Right cardiac atrium (tissue), 5 donors: ENCODE measurements at regions not wholly inside any gene's neighbourhood (a gene's known extent, or its start where the extent isn't known, plus 50 kb on each side); places are given as distances from the start of the nearest gene placed in this dataset.
A peak's percentile ranks its signal among the peaks of the same experiment; 100 is the strongest.

Experiments used
- ATAC-seq, 2 donors: fragments of 200-7000 bp; cut with Tn5 transposase; one replicate each; pipeline versions ENCODE4 v1.8.0 to v1.9.1; 2020; ENCODE audit warnings: moderate library complexity in 2 of 2, mild to moderate bottlenecking in 1 of 2
- DNase-seq, 3 donors: peaks; one replicate each; pipeline ENCODE4 v3.0.0-alpha.2; 2020
- H3K27ac ChIP-seq: one replicate; pipeline ENCODE4 v1.5.1; 2013; ENCODE audit warnings: mild to moderate bottlenecking, low read length, control low read depth, moderate library complexity
- H3K27me3 ChIP-seq: one replicate; pipeline ENCODE4 v1.6.1; 2013; ENCODE audit not compliant: control insufficient read depth, insufficient read depth
- H3K4me1 ChIP-seq: one replicate; pipeline ENCODE4 v1.6.1; 2013; ENCODE audit warnings: low read length; ENCODE audit not compliant: control insufficient read depth, insufficient read depth
- H3K4me3 ChIP-seq: one replicate; pipeline ENCODE4 v1.5.1; 2013; ENCODE audit warnings: low read length, control low read depth
- H3K9me3 ChIP-seq: one replicate; pipeline ENCODE4 v1.6.1; 2013; ENCODE audit warnings: low read length; ENCODE audit not compliant: control insufficient read depth
- WGBS: extraction: QIAGEN DNeasy Blood & Tissue Kit; methylation state at CpG from one replicate; pipeline ENCODE4 v1.1.7; 2013; 5-methylcytosine and 5-hydroxymethylcytosine counted together
- intact Hi-C, 4 donors: fragments of 100-400 bp; cut with DNase I; formaldehyde crosslinking; loops; one replicate each; pipeline versions ENCODE4 v1.11.0 to v1.14.0; 2022 to 2023
- donor health status: healthy with polysubstance abuse.
- donor health status: DM: no; HTN: yes; CAD: no.
- donor health status: DM: no; HTN: no; CAD: no.
- donor health status: DM: no; HTN: yes; CAD: no; lungs with severe emphysema.
- donor health status: DM: yes; HTN: yes; CAD: no.

DNA sequence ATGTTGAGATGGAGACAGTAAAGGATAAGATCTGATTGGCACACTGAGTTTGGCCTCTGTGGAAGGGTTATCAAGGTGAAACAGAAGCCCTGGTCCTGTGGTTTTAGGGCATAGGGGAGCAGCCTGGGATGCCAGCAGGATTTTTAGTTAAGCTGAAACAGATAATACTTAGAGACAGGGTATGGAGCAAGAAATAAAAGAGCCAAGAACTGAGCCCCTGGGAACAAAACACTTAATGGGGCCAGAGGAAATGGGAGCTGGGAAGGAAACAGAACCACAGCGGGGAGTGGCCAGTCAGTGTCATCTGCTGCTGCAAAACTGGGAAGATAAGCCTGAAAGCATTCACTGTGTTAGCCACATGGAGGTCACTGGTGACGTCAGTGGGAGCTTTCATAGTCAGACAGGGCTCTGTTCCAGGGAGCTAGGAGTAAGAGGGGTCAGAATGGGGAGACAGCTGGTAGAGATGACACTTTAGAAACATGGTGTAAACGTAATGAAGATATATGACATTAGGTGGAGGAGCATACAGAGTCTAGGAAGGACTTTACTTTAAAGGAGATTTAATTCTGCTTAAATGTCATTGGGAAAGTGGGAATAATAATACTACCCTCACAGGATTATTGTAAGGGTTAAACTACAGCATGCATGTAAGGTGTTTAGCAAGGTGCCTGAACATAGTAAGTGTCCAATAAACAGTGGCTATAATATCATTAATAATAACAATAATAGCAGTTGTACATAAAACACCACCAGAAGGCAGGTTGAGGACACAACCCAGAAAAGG lies 172.7 kb upstream of the CTNNB1 start:
- 6% methylated on average over 3 of the region's 3 CpGs for WGBS
- Histone ChIP-seq H3K9me3 (no peaks in the 10 kb centered on the region), H3K4me3 (no peak overlapping the region), H3K27ac (no peak overlapping the region), H3K27me3 (no peaks in the 10 kb centered on the region), H3K4me1 (peaks cover 2% of the 10 kb centered on the region)
- DNase-seq (peak; percentile 81 to 89 (median 87)), ATAC-seq (peak; percentile 95 to 97)
- intact Hi-C loops, result no loop called here

DNA sequence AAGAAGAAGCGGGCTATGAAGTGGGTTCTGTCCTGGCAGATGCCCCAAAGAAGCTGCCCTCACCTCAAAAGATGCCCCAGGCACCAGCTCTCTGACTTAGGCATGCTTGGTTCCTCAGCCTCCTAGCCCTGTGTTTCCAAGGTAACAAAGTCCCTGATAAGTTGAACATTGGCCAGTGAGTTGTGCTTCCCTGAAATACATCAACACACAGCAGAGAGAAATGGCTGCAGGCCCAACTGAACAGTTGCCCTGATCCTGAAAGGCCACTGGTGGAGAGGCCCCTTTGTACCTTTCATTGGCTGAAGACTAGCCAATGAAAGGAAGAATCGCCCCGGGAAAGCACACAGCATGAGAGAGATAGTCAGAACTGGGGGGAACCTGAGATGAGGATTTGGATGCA lies 169.9 kb upstream of the CTNNB1 start:
- no peaks in the 10 kb centered on the region for H3K27me3 ChIP-seq
- H3K27ac ChIP-seq, result no peak overlapping the region
- peaks cover 2% of the 10 kb centered on the region for H3K4me1 ChIP-seq
- ATAC-seq, result no peak
- WGBS, result 73% methylated on average over 3 of the region's 3 CpGs
- no peak overlapping the region for H3K4me3 ChIP-seq
- peak in 1 of 3 donors; percentile 57 for DNase-seq
- intact Hi-C loops, result no loop called here
- no peaks in the 10 kb centered on the region for H3K9me3 ChIP-seq

- Histone ChIP-seq H3K27me3 (no peaks in the 10 kb centered on the region), H3K4me1 (peaks cover 2% of the 10 kb centered on the region), H3K4me3 (no peak overlapping the region), H3K27ac (no peak overlapping the region), H3K9me3 (no peaks in the 10 kb centered on the region)
- intact Hi-C loops, result no loop called here
- WGBS, result 87% methylated on average over 4 of the region's 4 CpGs
- DNase-seq, result no peak
- no peak for ATAC-seq
Observed at GRCh38 chr3:41030220-41030619, 169.1 kb upstream of the CTNNB1 start.

DNA sequence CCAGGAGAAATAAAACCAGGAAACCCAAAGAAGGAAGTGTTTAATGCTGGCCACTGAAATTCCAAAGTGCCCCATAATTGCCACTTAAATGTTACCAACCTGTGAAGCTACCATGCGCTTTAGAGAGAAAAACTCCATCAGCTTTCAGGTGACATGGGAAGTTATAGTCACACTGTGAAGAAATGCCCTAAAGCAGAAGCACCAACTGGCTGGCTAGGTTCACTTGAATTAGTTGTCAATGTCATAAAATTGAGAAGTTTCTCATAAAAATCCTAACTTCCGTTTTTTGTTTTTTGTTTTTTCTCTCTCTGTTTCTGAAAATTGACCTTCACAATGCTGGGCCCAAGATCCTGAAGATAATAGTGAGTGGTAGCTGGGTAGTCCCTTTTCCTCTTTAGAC lies 167.9 kb upstream of the CTNNB1 start:
- no peaks in the 10 kb centered on the region for H3K4me1 ChIP-seq
- no peak overlapping the region for H3K27ac ChIP-seq
- no peaks in the 10 kb centered on the region for H3K9me3 ChIP-seq
- H3K27me3 ChIP-seq, result no peaks in the 10 kb centered on the region
- ATAC-seq (no peak), DNase-seq (no peak)
- intact Hi-C loops, result no loop called here
- no peak overlapping the region for H3K4me3 ChIP-seq
- whole genome bisulfite sequencing, result 81% methylated on average over 2 of the region's 2 CpGs

DNA sequence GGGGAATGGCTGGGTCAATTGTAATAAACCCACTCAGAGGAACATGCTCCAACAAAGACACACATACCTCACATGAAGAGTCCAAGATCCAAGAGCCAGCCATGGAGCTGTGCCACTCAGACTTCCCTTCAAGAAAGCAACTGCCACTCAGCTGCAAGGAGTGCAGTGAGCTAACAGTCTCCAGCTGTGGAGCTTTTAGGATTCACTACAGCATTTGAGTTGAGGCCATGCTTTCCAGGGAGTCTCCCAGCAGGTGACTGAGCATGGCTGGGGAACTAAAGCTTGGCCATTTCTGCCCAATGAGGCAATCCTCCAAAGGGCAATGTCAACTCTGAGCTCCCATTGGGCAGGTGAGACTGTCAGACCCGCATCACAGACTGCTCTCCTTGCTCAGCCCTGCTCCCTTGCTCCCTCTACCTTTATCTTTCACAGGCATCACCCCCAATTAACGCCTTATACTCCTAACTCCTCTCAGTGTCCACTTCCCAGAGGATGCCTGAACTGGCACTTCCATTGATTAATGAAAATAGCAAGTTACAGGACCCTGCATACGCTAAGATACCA lies 165.3 kb upstream of the CTNNB1 start:
- no peaks in the 10 kb centered on the region for H3K27me3 ChIP-seq
- no peak overlapping the region for H3K4me3 ChIP-seq
- no peaks in the 10 kb centered on the region for H3K9me3 ChIP-seq
- DNase-seq (no peak), ATAC-seq (no peak)
- 92% methylated on average over 3 of the region's 3 CpGs for WGBS
- H3K4me1 ChIP-seq, result no peaks in the 10 kb centered on the region
- no peak overlapping the region for H3K27ac ChIP-seq
- intact Hi-C loops, result no loop called here

DNA sequence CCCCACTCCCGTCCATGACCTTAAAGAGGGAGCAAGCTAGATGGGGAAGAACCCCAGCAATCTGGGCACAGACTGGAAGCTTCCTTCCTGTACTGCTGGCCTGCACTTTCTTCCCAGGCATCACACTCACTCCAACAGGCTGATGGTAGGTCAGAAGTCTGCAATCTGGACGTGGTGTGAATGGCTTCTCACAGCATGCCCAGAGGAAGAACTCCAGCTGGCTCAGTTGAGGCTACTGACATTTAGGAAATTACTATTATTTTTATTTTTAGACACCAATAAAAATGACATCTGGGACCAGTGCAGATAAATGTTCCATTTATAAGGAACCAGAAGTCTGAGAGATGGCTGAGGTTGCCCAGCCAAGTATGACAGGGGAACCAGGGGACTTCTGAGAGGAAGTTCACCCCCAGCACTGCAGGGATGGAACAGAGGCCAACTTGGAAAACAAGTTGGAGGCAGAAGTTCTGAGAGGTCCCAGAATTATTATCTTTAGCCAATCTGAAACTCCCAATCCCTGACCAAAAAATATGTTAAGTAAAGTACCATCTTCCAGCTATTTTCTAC lies 163.8 kb upstream of the CTNNB1 start:
- intact Hi-C loops, result no loop called here
- 34% methylated on average over 2 of the region's 2 CpGs for WGBS
- H3K9me3 ChIP-seq, result no peaks in the 10 kb centered on the region
- H3K27ac ChIP-seq, result no peak overlapping the region
- H3K27me3 ChIP-seq, result no peaks in the 10 kb centered on the region
- ATAC-seq (peak; percentile 64 to 76), DNase-seq (peak in 2 of 3 donors; percentile 28 to 53)
- H3K4me1 ChIP-seq, result no peaks in the 10 kb centered on the region
- no peak overlapping the region for H3K4me3 ChIP-seq

- Histone ChIP-seq H3K4me3 (no peak overlapping the region), H3K4me1 (no peaks in the 10 kb centered on the region), H3K27me3 (no peaks in the 10 kb centered on the region), H3K27ac (no peak overlapping the region), H3K9me3 (no peaks in the 10 kb centered on the region)
- ATAC-seq (no peak), DNase-seq (no peak)
- intact Hi-C loops, result no loop called here
- 85% methylated on average over 4 of the region's 4 CpGs for WGBS
Observed at GRCh38 chr3:41037651-41038334, 161.5 kb upstream of the CTNNB1 start.

DNA sequence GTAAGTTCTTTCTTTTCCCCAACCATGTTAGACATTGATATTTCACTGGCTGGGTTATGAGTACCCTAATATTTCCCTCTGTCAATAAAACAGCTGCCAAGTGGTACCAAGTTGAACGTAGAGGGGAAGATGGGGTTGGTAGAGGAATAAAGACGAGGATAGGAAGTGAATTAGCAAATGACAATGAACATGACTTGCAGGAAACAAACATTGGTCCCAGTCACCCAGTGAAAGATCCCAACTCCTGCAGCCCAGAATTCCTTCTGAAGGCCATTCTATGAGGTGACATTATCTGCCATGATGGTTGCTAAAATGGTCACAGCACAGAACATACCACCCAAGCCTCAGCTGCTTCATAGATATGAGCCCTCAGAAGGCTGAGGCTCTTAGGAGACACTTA lies 159.0 kb upstream of the CTNNB1 start:
- Histone ChIP-seq H3K27ac (no peak overlapping the region), H3K4me1 (no peaks in the 10 kb centered on the region), H3K9me3 (no peaks in the 10 kb centered on the region), H3K27me3 (no peaks in the 10 kb centered on the region), H3K4me3 (no peak overlapping the region)
- ATAC-seq (no peak), DNase-seq (no peak)
- intact Hi-C loops, result no loop called here
- 85% methylated on average over 2 of the region's 2 CpGs for WGBS

GRCh38 chr3:41041462-41041861 lies 157.8 kb upstream of the CTNNB1 start:
- ATAC-seq, result no peak
- H3K9me3 ChIP-seq, result no peaks in the 10 kb centered on the region
- H3K27ac ChIP-seq, result no peak overlapping the region
- H3K4me1 ChIP-seq, result no peaks in the 10 kb centered on the region
- DNase-seq, result no peak
- intact Hi-C loops, result no loop called here
- no peak overlapping the region for H3K4me3 ChIP-seq
- 37% methylated on average over 4 of the region's 4 CpGs for WGBS
- no peaks in the 10 kb centered on the region for H3K27me3 ChIP-seq

GRCh38 chr3:41041899-41042298 lies 157.4 kb upstream of the CTNNB1 start:
- 58% methylated on average over 1 of the region's 1 CpG for WGBS
- ATAC-seq (peak; percentile 72 to 83), DNase-seq (no peak)
- Histone ChIP-seq H3K4me3 (no peak overlapping the region), H3K27ac (no peak overlapping the region), H3K4me1 (no peaks in the 10 kb centered on the region), H3K9me3 (no peaks in the 10 kb centered on the region), H3K27me3 (no peaks in the 10 kb centered on the region)
- intact Hi-C loops, result no loop called here

- intact Hi-C loops, result no loop called here
- Histone ChIP-seq H3K9me3 (no peaks in the 10 kb centered on the region), H3K4me1 (no peaks in the 10 kb centered on the region), H3K27me3 (no peaks in the 10 kb centered on the region), H3K27ac (no peak overlapping the region), H3K4me3 (no peak overlapping the region)
- 77% methylated on average over 5 of the region's 5 CpGs for WGBS
- ATAC-seq (no peak), DNase-seq (no peak)
Observed at GRCh38 chr3:41044523-41044922, 154.8 kb upstream of the CTNNB1 start.
